HEK293T (cell line): ENCODE measurements at regions not wholly inside any gene's neighbourhood (a gene's known extent, or its start where the extent isn't known, plus 50 kb on each side); places are given as distances from the start of the nearest gene placed in this dataset.

Source experiments
- ARNT ChIP-seq: fragments of 450-650 bp; IDR thresholded peaks from 2 replicates; pipeline ENCODE4 v1.6.1; 2017; ENCODE audit warnings: mild to moderate bottlenecking
- BHLHE40 ChIP-seq: fragments of 450-650 bp; IDR thresholded peaks from 2 replicates; pipeline ENCODE4 v1.6.1; 2016; ENCODE audit warnings: mild to moderate bottlenecking, moderate library complexity, borderline replicate concordance
- ELF4 ChIP-seq: fragments of 450-650 bp; IDR thresholded peaks from 2 replicates; pipeline ENCODE4 v1.6.1; 2017; ENCODE audit warnings: antibody characterized with exemption
- FOXA1 ChIP-seq: fragments of 450-650 bp; IDR thresholded peaks from 2 replicates; pipeline ENCODE4 v1.6.1; 2016; ENCODE audit warnings: mild to moderate bottlenecking
- FOXM1 ChIP-seq: fragments of 450-650 bp; IDR thresholded peaks from 2 replicates; pipeline ENCODE4 v1.6.1; 2017; ENCODE audit warnings: mild to moderate bottlenecking, borderline replicate concordance
- LEF1 ChIP-seq: fragments of 450-650 bp; IDR thresholded peaks from 2 replicates; pipeline ENCODE4 v1.6.1; 2017; ENCODE audit warnings: mild to moderate bottlenecking, borderline replicate concordance
- NFRKB ChIP-seq: fragments of 450-650 bp; IDR thresholded peaks from 2 replicates; pipeline ENCODE4 v1.6.1; 2016; ENCODE audit warnings: mild to moderate bottlenecking, moderate library complexity
- PKNOX1 ChIP-seq: fragments of 450-650 bp; IDR thresholded peaks from 2 replicates; pipeline ENCODE4 v1.6.1; 2016
- SP1 ChIP-seq: fragments of 450-650 bp; IDR thresholded peaks from 2 replicates; pipeline ENCODE4 v1.6.1; 2017
- ZNF384 ChIP-seq: fragments of 450-650 bp; IDR thresholded peaks from 2 replicates; pipeline ENCODE4 v1.6.1; 2016

GRCh38 chr6:95099410-95099809 lies 477.9 kb upstream of the MANEA start:
- no peak for TF ChIP-seq PKNOX1
- TF ChIP-seq NFRKB = no peak
- TF ChIP-seq FOXA1 = no peak
- TF ChIP-seq SP1 = no peak
- no peak for TF ChIP-seq ZNF384
- TF ChIP-seq ELF4 = no peak
- TF ChIP-seq BHLHE40 = no peak
- TF ChIP-seq FOXM1 = no peak
- no peak for TF ChIP-seq ARNT
- TF ChIP-seq LEF1 = no peak
